ENCODE measurements at regions not wholly inside any gene's neighbourhood (a gene's known extent, or its start where the extent isn't known, plus 50 kb on each side); places are given as distances from the start of the nearest gene placed in this dataset.

DNA sequence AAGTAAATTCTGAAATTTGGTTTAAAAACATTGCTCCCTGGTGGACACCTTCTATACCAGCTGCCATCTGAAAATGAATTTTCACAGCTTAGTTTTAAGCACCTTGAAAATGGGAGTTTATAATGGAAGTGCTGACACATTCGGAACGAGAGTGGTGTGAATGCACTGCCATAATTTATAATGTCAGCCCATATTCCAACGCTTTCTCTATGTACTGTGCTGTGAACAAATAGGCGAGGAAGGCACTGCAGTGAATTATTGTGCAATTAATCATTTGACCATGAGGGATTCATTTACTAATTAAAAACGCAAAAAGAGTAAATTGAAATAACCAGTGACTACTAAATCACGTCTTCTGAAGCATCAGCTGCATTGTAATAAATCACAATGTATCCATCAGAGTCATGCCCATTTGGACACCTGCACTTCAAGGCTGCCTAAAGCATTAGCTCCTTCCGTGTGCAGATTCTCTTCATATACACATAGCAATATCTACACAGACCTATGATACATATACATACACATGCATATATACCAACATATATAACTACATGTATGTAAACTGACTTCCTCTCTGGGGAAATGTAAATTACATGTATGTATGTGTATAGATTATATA is 699.8 kb downstream of the GALR1 start:
- DNase-seq (ENCODE audit: low spot score), result no peak
- no peak overlapping the region for H3K27ac ChIP-seq (ENCODE audit: low read depth, low read length, poor library complexity, severe bottlenecking)
- no peaks in the 10 kb centered on the region for H3K4me1 ChIP-seq (ENCODE audit: insufficient read depth, low read length, poor library complexity, severe bottlenecking)
- no TSS peak for BruUV-seq (replicated peaks)
- ChIA-PET CTCF (no interaction called here), POLR2A (ENCODE audit: low non-redundant PET) (no interaction called here)
- TF ChIP-seq, protein P1, sequence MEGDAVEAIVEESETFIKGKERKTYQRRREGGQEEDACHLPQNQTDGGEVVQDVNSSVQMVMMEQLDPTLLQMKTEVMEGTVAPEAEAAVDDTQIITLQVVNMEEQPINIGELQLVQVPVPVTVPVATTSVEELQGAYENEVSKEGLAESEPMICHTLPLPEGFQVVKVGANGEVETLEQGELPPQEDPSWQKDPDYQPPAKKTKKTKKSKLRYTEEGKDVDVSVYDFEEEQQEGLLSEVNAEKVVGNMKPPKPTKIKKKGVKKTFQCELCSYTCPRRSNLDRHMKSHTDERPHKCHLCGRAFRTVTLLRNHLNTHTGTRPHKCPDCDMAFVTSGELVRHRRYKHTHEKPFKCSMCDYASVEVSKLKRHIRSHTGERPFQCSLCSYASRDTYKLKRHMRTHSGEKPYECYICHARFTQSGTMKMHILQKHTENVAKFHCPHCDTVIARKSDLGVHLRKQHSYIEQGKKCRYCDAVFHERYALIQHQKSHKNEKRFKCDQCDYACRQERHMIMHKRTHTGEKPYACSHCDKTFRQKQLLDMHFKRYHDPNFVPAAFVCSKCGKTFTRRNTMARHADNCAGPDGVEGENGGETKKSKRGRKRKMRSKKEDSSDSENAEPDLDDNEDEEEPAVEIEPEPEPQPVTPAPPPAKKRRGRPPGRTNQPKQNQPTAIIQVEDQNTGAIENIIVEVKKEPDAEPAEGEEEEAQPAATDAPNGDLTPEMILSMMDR (conservative IDR thresholded peaks at IDR 0.05; ENCODE audit: low read depth, low read length), result no peak
- TF ChIP-seq EZH2 (IDR thresholded peaks at IDR 0.05; ENCODE audit: borderline replicate concordance, low read depth, low read length, poor library complexity, severe bottlenecking), result no peak
- H3K27me3 ChIP-seq (replicated peaks; ENCODE audit: insufficient read depth, low read depth, low read length, poor library complexity), result no peaks in the 10 kb centered on the region
- H3K4me3 ChIP-seq (ENCODE audit: low read depth, low read length, poor library complexity, severe bottlenecking), result no peak overlapping the region
- H3K36me3 ChIP-seq (ENCODE audit: insufficient read depth, low read length, poor library complexity, severe bottlenecking), result no peaks in the 10 kb centered on the region
- intact Hi-C loops (cut with micrococcal nuclease; ENCODE audit: unreplicated experiment), result no loop called here
- peaks cover 28% of the 10 kb centered on the region for H3K9me3 ChIP-seq (ENCODE audit: low read depth, low read length, poor library complexity, severe bottlenecking)

DNA sequence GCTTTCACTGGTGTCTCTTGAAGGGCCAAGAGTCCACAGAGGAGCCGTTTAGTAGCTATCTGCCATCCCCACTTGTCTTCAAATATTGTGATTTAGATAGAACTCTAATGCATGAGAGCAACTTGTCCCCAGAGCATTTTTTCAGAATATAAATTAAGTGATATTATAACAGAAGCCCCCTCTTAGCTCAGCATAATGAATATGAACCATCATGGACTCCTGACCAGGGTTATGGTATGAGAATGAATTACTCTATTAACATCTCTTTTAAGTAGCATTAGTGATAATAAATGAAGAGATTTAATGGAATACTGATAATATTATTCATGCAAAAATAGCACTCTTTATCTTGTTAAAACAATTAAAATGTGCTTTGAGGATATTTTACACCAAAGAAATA is 709.6 kb downstream of the GALR1 start:
- POLR2A ChIA-PET (ENCODE audit: low non-redundant PET), result no interaction called here
- no peaks in the 10 kb centered on the region for H3K36me3 ChIP-seq (ENCODE audit: insufficient read depth, low read length, poor library complexity, severe bottlenecking)
- CTCF ChIA-PET, result no interaction called here
- intact Hi-C loops (cut with micrococcal nuclease; ENCODE audit: unreplicated experiment), result no loop called here
- BruUV-seq (replicated peaks), result no TSS peak
- no peaks in the 10 kb centered on the region for H3K27me3 ChIP-seq (replicated peaks; ENCODE audit: insufficient read depth, low read depth, low read length, poor library complexity)
- H3K9me3 ChIP-seq (ENCODE audit: low read depth, low read length, poor library complexity, severe bottlenecking), result peaks cover 6% of the 10 kb centered on the region
- no peak overlapping the region for H3K27ac ChIP-seq (ENCODE audit: low read depth, low read length, poor library complexity, severe bottlenecking)
- no peak overlapping the region for H3K4me3 ChIP-seq (ENCODE audit: low read depth, low read length, poor library complexity, severe bottlenecking)
- no peak for DNase-seq (ENCODE audit: low spot score)
- TF ChIP-seq, protein P1 (conservative IDR thresholded peaks at IDR 0.05; ENCODE audit: low read depth, low read length), result no peak
- no peak for TF ChIP-seq EZH2 (IDR thresholded peaks at IDR 0.05; ENCODE audit: borderline replicate concordance, low read depth, low read length, poor library complexity, severe bottlenecking)
- no peaks in the 10 kb centered on the region for H3K4me1 ChIP-seq (ENCODE audit: insufficient read depth, low read length, poor library complexity, severe bottlenecking)

DNA sequence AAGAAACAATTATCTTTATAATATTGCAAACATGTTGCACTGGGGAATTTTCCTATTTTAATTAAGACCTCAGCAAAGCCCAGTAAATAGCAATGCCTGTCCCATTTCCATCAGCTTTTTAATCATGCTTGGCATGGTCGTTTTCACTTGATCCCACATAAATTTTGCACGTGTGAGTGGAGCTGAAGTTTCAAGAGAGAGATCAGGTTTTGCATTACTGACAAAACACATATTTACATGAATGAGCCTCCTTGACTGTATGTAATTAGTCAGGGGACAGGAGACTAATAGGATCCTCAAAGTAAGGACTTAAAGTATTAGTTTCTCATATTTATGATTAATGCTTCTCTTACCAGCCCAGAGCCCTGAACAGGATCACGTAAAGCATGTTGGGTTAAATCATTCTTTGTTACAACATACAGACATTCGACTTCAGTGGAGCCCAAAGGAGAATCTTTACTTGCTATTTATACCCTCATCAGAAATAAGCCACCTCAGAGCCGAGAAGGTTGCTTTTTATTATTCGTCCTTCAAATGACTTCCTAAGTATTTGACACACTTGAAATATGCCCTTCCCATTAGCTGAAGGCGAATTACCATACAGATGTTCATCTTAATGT is 711.3 kb downstream of the GALR1 start:
- intact Hi-C loops (cut with micrococcal nuclease; ENCODE audit: unreplicated experiment), result no loop called here
- Histone ChIP-seq H3K4me1 (ENCODE audit: insufficient read depth, low read length, poor library complexity, severe bottlenecking) (no peaks in the 10 kb centered on the region), H3K36me3 (ENCODE audit: insufficient read depth, low read length, poor library complexity, severe bottlenecking) (no peaks in the 10 kb centered on the region), H3K27ac (ENCODE audit: low read depth, low read length, poor library complexity, severe bottlenecking) (no peak overlapping the region), H3K4me3 (ENCODE audit: low read depth, low read length, poor library complexity, severe bottlenecking) (no peak overlapping the region), H3K27me3 (replicated peaks; ENCODE audit: insufficient read depth, low read depth, low read length, poor library complexity) (no peaks in the 10 kb centered on the region), H3K9me3 (ENCODE audit: low read depth, low read length, poor library complexity, severe bottlenecking) (peaks cover 10% of the 10 kb centered on the region)
- no peak for DNase-seq (ENCODE audit: low spot score)
- CTCF ChIA-PET, result no interaction called here
- BruUV-seq (replicated peaks), result no TSS peak
- POLR2A ChIA-PET (ENCODE audit: low non-redundant PET), result no interaction called here
- no peak for TF ChIP-seq EZH2 (IDR thresholded peaks at IDR 0.05; ENCODE audit: borderline replicate concordance, low read depth, low read length, poor library complexity, severe bottlenecking)
- TF ChIP-seq, protein P1 (conservative IDR thresholded peaks at IDR 0.05; ENCODE audit: low read depth, low read length), result no peak
